A549 (cell line): ENCODE measurements at regions not wholly inside any gene's neighbourhood (a gene's known extent, or its start where the extent isn't known, plus 50 kb on each side); places are given as distances from the start of the nearest gene placed in this dataset.

Experiments
- ATAC-seq, 2 experiments: fragments of 200-7000 bp in 1 of 2; fragments of >200 bp in 1 of 2; cut with Nextera tagmentation in 1 of 2; cut with Tn5 transposase in 1 of 2; 3 replicates each; pipeline versions ENCODE4 v1.8.0 to v1.9.1; 2018 to 2020; ENCODE audit warnings: mild to moderate bottlenecking in 1 of 2, moderate library complexity in 1 of 2
- CTCF ChIA-PET: fragments of 300-600 bp; sonication (Branson Sonifier 250); formaldehyde crosslinking; extraction: SDS; loops from one replicate; lab custom pipeline; 2021; ENCODE audit warnings: antibody characterized with exemption, inconsistent platforms; lab: Yijun Ruan, JAX
- POLR2A ChIA-PET: fragments of 350-600 bp; formaldehyde crosslinking; extraction: SDS; loops from one replicate; lab custom pipeline; 2021; ENCODE audit warnings: antibody characterized with exemption, inconsistent platforms; lab: Yijun Ruan, JAX
- DNase-seq, 2 experiments: peaks; one replicate each; pipeline versions ENCODE4 v3.0.0 to v3.0.0-alpha.2; 2011 to 2016; ENCODE audit warnings: low read depth in 1 of 2, low spot score in 1 of 2
- FAIRE-seq: peaks from 2 replicates; lab custom pipeline; 2011; peaks lifted over from hg19 to GRCh38; lab: Jason Lieb, UNC
- H3K27ac ChIP-seq, 2 experiments: fragments of >200 bp; sonication (Bioruptor Twin); formaldehyde crosslinking; 3 replicates each; pipeline ENCODE4 v1.5.1; 2016 to 2017
- H3K4me1 ChIP-seq: fragments of >200 bp; sonication (Bioruptor Twin); formaldehyde crosslinking; 3 replicates; pipeline ENCODE4 v1.6.1; 2016
- H3K4me2 ChIP-seq: fragments of >200 bp; sonication (Bioruptor Twin); formaldehyde crosslinking; 3 replicates; pipeline ENCODE4 v1.6.1; 2016
- H3K4me3 ChIP-seq: fragments of >200 bp; sonication (Bioruptor Twin); formaldehyde crosslinking; 3 replicates; pipeline ENCODE4 v1.5.1; 2016
- H3K9me3 ChIP-seq: fragments of >200 bp; sonication (Bioruptor Twin); formaldehyde crosslinking; 3 replicates; pipeline ENCODE4 v1.6.1; 2016
- BCL3 ChIP-seq: fragments of >200 bp; sonication (Bioruptor Twin); formaldehyde crosslinking; IDR thresholded peaks from 3 replicates; pipeline ENCODE4 v1.6.1; 2016
- CHD4 ChIP-seq: fragments of 200-600 bp; sonication (generic); IDR thresholded peaks from 2 replicates; pipeline ENCODE4 v1.6.1; 2016; ENCODE audit warnings: antibody characterized with exemption, mild to moderate bottlenecking, borderline replicate concordance
- EHMT2 ChIP-seq: fragments of 200-600 bp; sonication (generic); IDR thresholded peaks from 2 replicates; pipeline ENCODE4 v1.6.1; 2016; ENCODE audit warnings: antibody characterized with exemption, low read depth, mild to moderate bottlenecking, moderate library complexity
- ESRRA ChIP-seq: fragments of 150-350 bp; IDR thresholded peaks from 2 replicates; pipeline ENCODE4 v1.6.1; 2014; ENCODE audit warnings: mild to moderate bottlenecking, low read length, borderline replicate concordance
- FOSL2 ChIP-seq, 2 experiments: fragments of 450-650 bp in 1 of 2; fragments of >200 bp in 1 of 2; sonication (Bioruptor Twin) in 1 of 2; formaldehyde crosslinking; IDR thresholded peaks; 2 replicates each; pipeline versions ENCODE4 v1.5.0 to v1.6.1; 2016 to 2020; ENCODE audit warnings: mild to moderate bottlenecking in 1 of 2, moderate library complexity in 1 of 2
- GATA3 ChIP-seq: IDR thresholded peaks from 2 replicates; pipeline ENCODE4 v1.6.1; 2012; ENCODE audit warnings: borderline replicate concordance
- JUNB ChIP-seq: fragments of >200 bp; sonication (Bioruptor Twin); formaldehyde crosslinking; IDR thresholded peaks from 2 replicates; pipeline ENCODE4 v1.6.1; 2016
- KDM1A ChIP-seq: fragments of 200-600 bp; sonication (generic); IDR thresholded peaks from 2 replicates; pipeline ENCODE4 v1.6.1; 2016; ENCODE audit warnings: low read depth, mild to moderate bottlenecking
- MAFK ChIP-seq: fragments of 450-650 bp; IDR thresholded peaks from 2 replicates; pipeline ENCODE4 v1.6.1; 2014; ENCODE audit not compliant: partially characterized antibody
- MYC ChIP-seq: IDR thresholded peaks from 2 replicates; pipeline ENCODE4 v1.6.1; 2012; ENCODE audit warnings: mild to moderate bottlenecking, inconsistent platforms, low read length, improper control_type of control experiment, borderline replicate concordance
- RAD21 ChIP-seq, 2 experiments: fragments of >200 bp in 1 of 2; sonication (Bioruptor Twin) in 1 of 2; formaldehyde crosslinking in 1 of 2; IDR thresholded peaks in 1 of 2; conservative IDR thresholded peaks in 1 of 2; 2 replicates in 1 of 2; 3 replicates in 1 of 2; pipeline ENCODE4 v1.6.1; 2012 to 2018; ENCODE audit warnings: inconsistent platforms in 1 of 2
- RNF2 ChIP-seq: fragments of 200-600 bp; sonication (generic); IDR thresholded peaks from 2 replicates; pipeline ENCODE4 v1.6.1; 2016; ENCODE audit warnings: low read depth, mild to moderate bottlenecking, antibody characterized with exemption, moderate library complexity, borderline replicate concordance
- TP53 ChIP-seq: fragments of 250-450 bp; sonication (Bioruptor Pico); IDR thresholded peaks from 2 replicates; pipeline ENCODE4 v1.5.0; 2021; ENCODE audit warnings: mild to moderate bottlenecking, moderate library complexity
- WGBS: methylation state at CpG from one replicate; pipeline ENCODE4 v1.1.6; 2017; ENCODE audit errors: missing lambda C conversion rate; 5-methylcytosine and 5-hydroxymethylcytosine counted together
- TF ChIP-seq, protein P1 (sequence below): fragments of 250-450 bp; sonication (Bioruptor Pico); IDR thresholded peaks from 2 replicates; pipeline ENCODE4 v1.5.0; 2020; ENCODE audit warnings: low read depth, mild to moderate bottlenecking, moderate library complexity
- TF ChIP-seq, protein P2 (sequence below): fragments of 150-350 bp; IDR thresholded peaks from 2 replicates; pipeline ENCODE4 v1.6.1; 2014; ENCODE audit warnings: low read depth, mild to moderate bottlenecking, low read length

DNA sequence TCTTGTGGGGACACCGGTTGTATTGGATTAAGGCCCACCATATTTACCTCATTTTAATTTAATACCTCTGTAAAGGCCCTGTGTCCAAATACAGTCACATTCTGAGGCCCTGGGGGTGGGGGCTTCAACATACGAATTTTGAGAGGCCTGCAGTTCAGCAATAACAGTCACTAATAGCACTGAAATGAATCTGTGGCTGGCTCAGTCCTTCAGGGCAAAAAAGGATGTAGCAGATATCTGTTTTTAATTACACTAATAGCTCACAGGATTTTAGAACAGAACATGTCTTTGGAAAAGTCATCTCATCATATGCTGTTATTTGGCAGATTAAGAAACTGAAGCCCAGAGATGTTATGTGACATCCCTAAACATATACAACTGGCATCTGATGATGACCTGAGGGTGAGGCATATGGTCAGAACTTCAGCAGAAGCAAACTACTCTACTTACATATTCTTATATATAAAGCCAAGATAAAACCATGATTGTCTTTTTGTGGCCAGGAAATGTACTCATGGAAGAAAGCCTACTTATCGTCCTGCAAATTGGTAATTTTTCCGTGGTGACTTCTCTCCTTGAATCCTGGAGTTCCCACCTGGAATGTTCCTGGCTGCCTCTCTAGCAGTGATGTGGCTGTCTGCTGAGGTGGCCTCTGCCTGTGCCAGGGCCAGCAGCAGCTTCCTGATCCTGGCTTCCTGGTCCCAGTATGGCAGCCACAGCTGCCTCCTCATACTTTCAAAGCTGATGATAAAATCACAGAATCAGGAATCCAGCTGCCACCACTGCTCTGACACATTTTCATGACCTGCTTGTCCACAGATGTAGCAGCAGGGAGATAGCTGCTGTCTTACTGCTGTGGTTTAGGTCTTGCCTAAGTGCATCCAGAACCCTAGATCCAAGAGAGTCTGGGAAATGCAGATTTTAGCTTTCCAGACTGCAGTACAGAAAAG lies 72.1 kb upstream of the ANKRD55 start:
- WGBS: 40% methylated on average over 4 of the region's 4 CpGs
- TF ChIP-seq ESRRA (no peak), KDM1A (no peak), MYC (no peak), RNF2 (no peak), TP53 (no peak), JUNB (no peak)
- TF ChIP-seq, protein P1, sequence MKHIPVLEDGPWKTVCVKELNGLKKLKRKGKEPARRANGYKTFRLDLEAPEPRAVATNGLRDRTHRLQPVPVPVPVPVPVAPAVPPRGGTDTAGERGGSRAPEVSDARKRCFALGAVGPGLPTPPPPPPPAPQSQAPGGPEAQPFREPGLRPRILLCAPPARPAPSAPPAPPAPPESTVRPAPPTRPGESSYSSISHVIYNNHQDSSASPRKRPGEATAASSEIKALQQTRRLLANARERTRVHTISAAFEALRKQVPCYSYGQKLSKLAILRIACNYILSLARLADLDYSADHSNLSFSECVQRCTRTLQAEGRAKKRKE (CRISPR knock-in tag): no peak
- DNase-seq (no peak), ATAC-seq (no peak), FAIRE-seq (no peak)
- POLR2A ChIA-PET: no interaction called here
- Histone ChIP-seq H3K4me2 (no peak overlapping the region), H3K27ac (no peak overlapping the region), H3K4me1 (peaks cover 10% of the 10 kb centered on the region; the same call in 2 of the 3 replicates), H3K9me3 (peaks cover 16% of the 10 kb centered on the region), H3K4me3 (no peak overlapping the region)
- CTCF ChIA-PET: interaction anchor here (1.3 kb wide), 1 partner anchor 15 kb away, joined by 4 read pairs; no protein-coding TSS in a partner anchor

DNA sequence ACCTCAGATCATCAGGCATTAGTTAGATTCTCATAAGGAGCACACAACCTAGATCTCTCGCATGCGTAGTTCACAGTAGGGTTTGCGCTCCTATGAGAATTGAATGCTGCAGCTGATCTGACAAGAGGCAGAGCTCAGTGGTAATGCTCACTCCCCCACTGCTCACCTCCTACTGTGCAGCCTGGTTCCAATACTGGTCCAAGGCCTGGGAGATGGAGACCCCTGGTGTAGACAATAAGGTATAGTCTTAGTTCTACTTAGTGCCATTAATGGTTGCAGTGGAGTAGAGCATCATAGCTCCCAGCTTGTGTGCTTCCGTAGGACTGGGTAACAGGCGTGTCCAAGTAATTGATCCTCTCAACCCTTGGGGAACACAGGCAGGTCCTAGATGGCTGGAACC lies 70.4 kb upstream of the ANKRD55 start:
- FAIRE-seq: no peak
- no peak overlapping the region for H3K4me2 ChIP-seq
- CTCF ChIA-PET: interaction anchor here (0.6 to 1.5 kb wide), 5 partner anchors 13 to 534 kb away, joined by 3 to 9 read pairs (median 4); no protein-coding TSS in a partner anchor
- DNase-seq: no peak
- H3K27ac ChIP-seq: no peak overlapping the region
- H3K9me3 ChIP-seq: peaks cover 16% of the 10 kb centered on the region
- ATAC-seq: peak in 1 of 2 experiments; percentile 57; a peak in 3 of 6 replicates
- TF ChIP-seq EHMT2: no peak
- no peak for TF ChIP-seq GATA3
- TF ChIP-seq CHD4: no peak
- peak in 1 of 2 experiments; percentile 18; a peak in 1 of 5 replicates for TF ChIP-seq RAD21 (conservative IDR thresholded peaks at IDR 0.05 in 1 of 2, IDR thresholded peaks at IDR 0.05 in 1 of 2)
- TF ChIP-seq, protein P2, sequence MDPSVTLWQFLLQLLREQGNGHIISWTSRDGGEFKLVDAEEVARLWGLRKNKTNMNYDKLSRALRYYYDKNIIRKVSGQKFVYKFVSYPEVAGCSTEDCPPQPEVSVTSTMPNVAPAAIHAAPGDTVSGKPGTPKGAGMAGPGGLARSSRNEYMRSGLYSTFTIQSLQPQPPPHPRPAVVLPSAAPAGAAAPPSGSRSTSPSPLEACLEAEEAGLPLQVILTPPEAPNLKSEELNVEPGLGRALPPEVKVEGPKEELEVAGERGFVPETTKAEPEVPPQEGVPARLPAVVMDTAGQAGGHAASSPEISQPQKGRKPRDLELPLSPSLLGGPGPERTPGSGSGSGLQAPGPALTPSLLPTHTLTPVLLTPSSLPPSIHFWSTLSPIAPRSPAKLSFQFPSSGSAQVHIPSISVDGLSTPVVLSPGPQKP: no peak
- no peak for TF ChIP-seq BCL3
- TF ChIP-seq, all 56 proteins: peak for 1
- 98% methylated on average over 5 of the region's 5 CpGs for WGBS
- POLR2A ChIA-PET: no interaction called here
- H3K4me1 ChIP-seq: peaks cover 10% of the 10 kb centered on the region; the same call in 2 of the 3 replicates
- no peak overlapping the region for H3K4me3 ChIP-seq

- peaks cover 14% of the 10 kb centered on the region for H3K9me3 ChIP-seq
- CTCF ChIA-PET: interaction anchor here (1.5 kb wide), 1 partner anchor 31 kb away, joined by 5 read pairs; no protein-coding TSS in a partner anchor
Observed at GRCh38 chr5:56302027-56302426, 68.9 kb upstream of the ANKRD55 start.

More at GRCh38 chr5:56302027-56302426, 68.9 kb upstream of the ANKRD55 start:
- FAIRE-seq (no peak), ATAC-seq (no peak), DNase-seq (no peak)
- Histone ChIP-seq H3K27ac (no peak overlapping the region), H3K4me3 (no peak overlapping the region), H3K4me1 (peaks cover 10% of the 10 kb centered on the region; the same call in 2 of the 3 replicates), H3K4me2 (peak overlapping the region; percentile 31)
- POLR2A ChIA-PET: no interaction called here
- no peak for TF ChIP-seq MAFK
- TF ChIP-seq FOSL2 (IDR thresholded peaks at IDR 0.05): 0 out of 2 replicates have a peak, but pooled peaks have one; percentile 12
- TF ChIP-seq FOSL2 (CRISPR knock-in tag; IDR thresholded peaks at IDR 0.05): no peak
